ENCODE measurements at regions not wholly inside any gene's neighbourhood (a gene's known extent, or its start where the extent isn't known, plus 50 kb on each side); places are given as distances from the start of the nearest gene placed in this dataset.

GRCh38 chr14:26017270-26017669 is 580.6 kb downstream of the NOVA1 start:
- Histone ChIP-seq H3K9me3 (no peaks in the 10 kb centered on the region), H3K4me3 (no peak overlapping the region), H3K27me3 (no peaks in the 10 kb centered on the region), H3K36me3 (no peaks in the 10 kb centered on the region), H3K27ac (replicated peaks in 1 of 4) (no peak overlapping the region), H3K4me1 (no peaks in the 10 kb centered on the region)
- 85% methylated on average over 4 of the region's 4 CpGs for WGBS
- no peak for DNase-seq (ENCODE audit: extremely low spot score)
- intact Hi-C loops (cut with DNase I) = no loop called here
- TF ChIP-seq POLR2A (IDR thresholded peaks at IDR 0.05; ENCODE audit: low read depth) (no peak), CTCF (IDR thresholded peaks at IDR 0.05) (no peak), POLR2AphosphoS5 (IDR thresholded peaks at IDR 0.05) (no peak), EP300 (IDR thresholded peaks at IDR 0.05) (no peak)

DNA sequence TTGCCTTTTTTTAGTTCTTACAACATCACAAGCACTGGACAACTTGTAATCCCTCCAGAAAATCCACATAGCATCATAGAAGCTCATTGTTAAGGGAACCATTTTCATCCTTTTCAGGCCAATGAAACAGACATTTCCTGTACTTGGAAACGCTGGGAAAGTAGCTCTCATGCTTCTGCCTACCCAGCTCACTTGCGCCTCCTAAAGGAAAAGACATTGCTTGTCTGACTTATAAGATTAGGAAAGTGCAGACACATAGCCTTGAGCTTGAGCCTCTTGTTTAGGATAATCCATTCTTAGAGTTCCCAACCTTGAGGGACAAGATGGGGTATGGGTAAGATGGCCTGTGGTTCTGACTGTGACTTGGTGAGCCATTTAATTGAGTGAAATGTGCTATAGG is 589.5 kb downstream of the NOVA1 start:
- no peak overlapping the region for H3K4me3 ChIP-seq
- no peak for DNase-seq (ENCODE audit: extremely low spot score)
- H3K27ac ChIP-seq (replicated peaks in 1 of 4) = no peak overlapping the region
- WGBS = 46% methylated on average over 2 of the region's 2 CpGs
- no peaks in the 10 kb centered on the region for H3K9me3 ChIP-seq
- no peaks in the 10 kb centered on the region for H3K27me3 ChIP-seq
- intact Hi-C loops (cut with DNase I) = no loop called here
- TF ChIP-seq EP300 (IDR thresholded peaks at IDR 0.05) (no peak), POLR2A (IDR thresholded peaks at IDR 0.05; ENCODE audit: low read depth) (no peak), CTCF (IDR thresholded peaks at IDR 0.05) (no peak), POLR2AphosphoS5 (IDR thresholded peaks at IDR 0.05) (no peak)
- H3K36me3 ChIP-seq = no peaks in the 10 kb centered on the region
- no peaks in the 10 kb centered on the region for H3K4me1 ChIP-seq

- DNase-seq (ENCODE audit: extremely low spot score) = no peak
- no peaks in the 10 kb centered on the region for H3K4me1 ChIP-seq
- no peak overlapping the region for H3K27ac ChIP-seq (replicated peaks in 1 of 4)
- intact Hi-C loops (cut with DNase I) = no loop called here
- WGBS = 81% methylated on average over 2 of the region's 2 CpGs
- no peaks in the 10 kb centered on the region for H3K36me3 ChIP-seq
- no peak for TF ChIP-seq EP300 (IDR thresholded peaks at IDR 0.05)
- TF ChIP-seq POLR2A (IDR thresholded peaks at IDR 0.05; ENCODE audit: low read depth) = no peak
- TF ChIP-seq CTCF (IDR thresholded peaks at IDR 0.05) = no peak
- no peak for TF ChIP-seq POLR2AphosphoS5 (IDR thresholded peaks at IDR 0.05)
- no peak overlapping the region for H3K4me3 ChIP-seq
- no peaks in the 10 kb centered on the region for H3K27me3 ChIP-seq
- H3K9me3 ChIP-seq = no peaks in the 10 kb centered on the region
Observed at GRCh38 chr14:26004342-26004741, 593.5 kb downstream of the NOVA1 start.

GRCh38 chr14:25993830-25994229 is 604.0 kb downstream of the NOVA1 start:
- Histone ChIP-seq H3K4me1 (no peaks in the 10 kb centered on the region), H3K9me3 (no peaks in the 10 kb centered on the region), H3K4me3 (no peak overlapping the region), H3K36me3 (no peaks in the 10 kb centered on the region), H3K27ac (replicated peaks in 1 of 4) (no peak overlapping the region), H3K27me3 (no peaks in the 10 kb centered on the region)
- no peak for TF ChIP-seq CTCF (IDR thresholded peaks at IDR 0.05)
- no peak for TF ChIP-seq POLR2A (IDR thresholded peaks at IDR 0.05; ENCODE audit: low read depth)
- no peak for TF ChIP-seq POLR2AphosphoS5 (IDR thresholded peaks at IDR 0.05)
- no peak for TF ChIP-seq EP300 (IDR thresholded peaks at IDR 0.05)
- no peak for DNase-seq (ENCODE audit: extremely low spot score)
- intact Hi-C loops (cut with DNase I) = no loop called here

DNA sequence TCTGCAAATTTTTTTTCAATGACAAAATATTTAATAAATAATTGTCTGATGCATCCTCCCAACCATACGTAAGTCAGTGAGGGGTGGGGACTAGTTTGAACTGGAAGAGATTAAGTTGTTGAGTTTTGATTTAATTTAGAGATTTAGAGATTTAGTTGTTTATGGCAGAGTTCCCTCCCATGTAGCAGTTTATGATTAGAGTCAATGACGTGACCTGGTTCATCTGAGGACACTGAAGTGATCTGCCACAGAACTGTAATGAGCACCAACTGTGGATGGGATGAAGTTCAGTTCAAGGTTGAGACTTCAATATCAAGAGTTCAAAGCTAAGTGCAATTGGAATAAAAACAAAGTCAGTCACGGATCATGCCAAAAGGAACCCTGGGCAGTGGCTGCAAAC is 609.3 kb downstream of the NOVA1 start:
- WGBS = 75% methylated on average over 3 of the region's 3 CpGs
- H3K4me1 ChIP-seq = no peaks in the 10 kb centered on the region
- H3K4me3 ChIP-seq = no peak overlapping the region
- intact Hi-C loops (cut with DNase I) = no loop called here
- H3K36me3 ChIP-seq = no peaks in the 10 kb centered on the region
- no peaks in the 10 kb centered on the region for H3K27me3 ChIP-seq
- TF ChIP-seq CTCF (IDR thresholded peaks at IDR 0.05) (no peak), EP300 (IDR thresholded peaks at IDR 0.05) (no peak)
- H3K9me3 ChIP-seq = peaks cover 0 to 10% (median 0%) of the 10 kb centered on the region in 4 donors
- no peak overlapping the region for H3K27ac ChIP-seq (replicated peaks in 1 of 4)
- no peak for DNase-seq (ENCODE audit: extremely low spot score)

Data from esophagus muscularis mucosa (tissue), 4 donors.